GM21528 (cell line): ENCODE measurements at regions not wholly inside any gene's neighbourhood (a gene's known extent, or its start where the extent isn't known, plus 50 kb on each side); places are given as distances from the start of the nearest gene placed in this dataset.

ENCODE experiments used
- ATAC-seq: cut with Tn5 transposase; IDR thresholded peaks from one replicate; pipeline ENCODE4 v1.9.1; 2021; ENCODE audit warnings: mild to moderate bottlenecking, moderate library complexity; ENCODE audit not compliant: unreplicated experiment, low FRiP score

DNA sequence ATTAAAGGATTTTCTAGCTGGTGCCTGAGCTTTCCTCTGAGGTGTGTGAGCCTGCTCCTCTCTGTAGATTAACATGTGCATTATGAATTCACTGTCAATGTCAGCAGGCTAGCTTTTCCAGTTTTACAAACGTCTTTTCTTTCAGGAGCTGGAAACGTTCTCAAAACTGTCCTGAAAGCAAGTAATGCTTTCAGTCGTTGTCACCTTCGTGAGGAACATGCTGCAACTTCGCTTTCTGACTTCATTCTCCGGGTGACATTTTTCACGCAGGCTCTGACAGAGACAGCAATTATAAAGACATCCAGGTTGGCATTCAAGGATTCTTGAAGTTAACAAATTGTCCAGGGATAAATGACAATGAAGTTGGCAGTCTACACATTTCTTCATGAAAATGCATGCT is 671.5 kb downstream of the DHX35 start:
- ATAC-seq: no peak

DNA sequence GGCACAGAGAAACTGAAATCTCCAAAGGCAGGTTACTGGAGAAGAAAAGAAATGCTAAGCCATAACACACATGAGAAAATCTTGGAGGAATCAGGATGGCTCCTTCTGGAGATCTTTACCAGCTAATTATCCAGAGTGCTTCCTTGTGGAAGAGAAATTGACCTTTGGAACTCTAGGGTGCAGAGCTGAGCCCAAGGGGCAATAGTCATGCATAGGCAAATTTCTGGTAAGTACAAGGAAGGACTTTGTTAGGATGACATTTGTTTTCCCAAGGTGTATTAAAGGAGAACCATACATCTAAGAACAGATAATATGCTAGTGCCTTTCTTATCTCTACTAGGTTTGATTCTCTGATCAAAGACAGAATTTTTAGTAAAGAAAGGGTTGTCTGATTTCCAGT is 670.6 kb downstream of the DHX35 start:
- ATAC-seq: no peak

DNA sequence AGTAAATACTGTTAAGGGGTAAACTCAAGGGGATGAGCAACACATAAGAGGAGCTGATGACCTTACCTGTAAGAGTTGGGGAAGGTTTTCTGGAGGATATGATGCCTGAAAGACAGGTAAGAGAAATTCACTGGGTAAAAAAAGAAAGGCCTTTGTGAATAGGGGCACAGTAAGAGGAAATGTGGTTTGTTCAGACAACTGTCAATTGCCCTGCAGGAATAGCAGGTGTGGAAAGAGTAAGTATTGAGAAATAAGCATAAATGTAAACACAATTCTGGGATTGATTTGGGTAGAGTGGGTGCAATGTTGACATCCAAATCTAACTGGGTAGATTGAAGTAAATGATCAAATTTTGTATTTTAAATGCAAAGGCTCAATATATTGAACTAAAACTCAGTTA is 670.0 kb downstream of the DHX35 start:
- ATAC-seq: no peak

DNA sequence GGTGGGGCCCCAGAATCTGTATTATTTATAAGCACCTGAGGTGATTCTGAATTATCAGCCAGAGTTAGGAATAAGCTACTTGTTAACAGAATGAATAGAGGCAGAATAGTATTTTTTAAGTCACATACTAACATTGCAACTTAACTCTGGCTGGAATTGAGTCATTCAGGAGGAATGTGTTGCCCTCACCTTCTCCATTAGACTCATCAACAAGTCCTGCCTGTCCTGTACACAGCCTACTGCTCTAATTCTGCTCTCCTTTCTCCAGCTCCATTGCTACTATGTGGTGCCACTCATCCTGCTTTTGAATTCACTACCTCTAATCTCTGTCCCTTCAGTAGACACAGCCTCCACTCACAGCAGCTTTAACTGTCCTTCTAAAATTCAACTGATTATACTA is 669.4 kb downstream of the DHX35 start:
- no peak for ATAC-seq

DNA sequence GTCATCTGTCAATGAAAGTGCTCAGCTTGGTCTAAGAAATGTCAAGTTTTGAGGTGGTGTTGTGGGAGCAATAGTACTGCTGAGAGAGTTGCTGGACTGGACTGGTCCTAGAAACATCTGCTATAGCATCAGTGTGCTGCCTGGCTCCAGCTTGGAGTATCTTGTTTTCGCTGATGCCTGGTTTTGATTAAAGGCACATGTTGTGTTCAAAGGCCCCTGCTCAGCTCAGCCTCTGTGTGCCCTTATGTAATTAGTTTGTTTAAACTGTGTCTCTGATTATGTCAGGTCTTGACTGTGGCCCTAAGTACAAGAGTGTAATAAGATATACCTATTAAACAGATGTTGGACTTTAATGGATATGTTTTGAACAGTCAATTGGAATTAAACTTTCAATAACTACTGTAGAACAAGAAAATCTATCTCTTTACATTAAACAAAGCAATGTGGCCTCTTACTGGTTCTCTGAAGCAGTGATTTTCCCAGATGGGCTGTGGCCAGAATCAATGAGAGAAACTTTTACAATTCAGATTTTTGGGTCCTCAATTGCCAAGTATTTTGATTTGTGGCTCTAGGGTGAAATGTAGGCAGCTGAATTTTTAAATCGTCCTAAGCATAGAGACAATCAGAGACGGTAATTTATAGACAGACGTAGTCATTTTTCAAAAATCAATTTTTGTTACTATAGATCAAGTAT is 668.2 kb downstream of the DHX35 start:
- ATAC-seq: no peak

DNA sequence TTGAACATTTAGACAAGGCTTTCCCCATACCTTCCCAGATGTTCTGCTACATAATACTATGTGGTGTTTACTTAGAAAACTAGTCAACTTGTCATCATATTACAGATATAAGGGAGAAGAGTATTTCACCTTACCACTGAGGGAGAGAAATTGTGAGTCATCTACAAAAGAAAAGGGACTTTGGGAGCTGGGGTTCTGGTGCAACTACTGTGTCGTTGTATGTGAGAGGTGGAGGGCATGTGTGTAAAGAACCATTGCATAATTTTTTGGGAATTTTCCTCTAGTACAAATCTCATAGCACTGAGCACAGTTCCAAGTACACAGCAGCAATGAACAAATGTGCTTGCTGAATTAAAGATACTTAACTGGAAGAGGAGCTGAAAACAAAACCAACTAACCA is 665.6 kb downstream of the DHX35 start:
- no peak for ATAC-seq

DNA sequence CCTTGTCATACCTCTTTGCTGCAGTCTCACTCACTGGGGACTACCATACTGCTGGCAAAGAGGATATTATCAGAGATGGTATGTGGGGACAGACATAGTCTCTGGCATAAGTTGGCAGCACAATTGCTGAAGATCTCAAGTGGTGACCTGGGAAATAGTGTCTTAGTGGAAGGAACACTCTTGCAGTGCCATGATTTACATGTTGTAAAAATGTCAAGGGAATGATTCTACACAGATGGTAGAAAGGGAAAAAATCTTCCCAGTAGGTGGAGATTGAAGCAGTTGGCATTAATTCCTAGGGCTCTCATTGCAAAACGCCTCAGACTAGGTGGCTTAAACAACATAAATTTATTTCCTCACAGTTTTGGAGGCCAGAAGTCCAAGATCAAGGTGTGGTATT is 662.2 kb downstream of the DHX35 start:
- ATAC-seq: no peak

DNA sequence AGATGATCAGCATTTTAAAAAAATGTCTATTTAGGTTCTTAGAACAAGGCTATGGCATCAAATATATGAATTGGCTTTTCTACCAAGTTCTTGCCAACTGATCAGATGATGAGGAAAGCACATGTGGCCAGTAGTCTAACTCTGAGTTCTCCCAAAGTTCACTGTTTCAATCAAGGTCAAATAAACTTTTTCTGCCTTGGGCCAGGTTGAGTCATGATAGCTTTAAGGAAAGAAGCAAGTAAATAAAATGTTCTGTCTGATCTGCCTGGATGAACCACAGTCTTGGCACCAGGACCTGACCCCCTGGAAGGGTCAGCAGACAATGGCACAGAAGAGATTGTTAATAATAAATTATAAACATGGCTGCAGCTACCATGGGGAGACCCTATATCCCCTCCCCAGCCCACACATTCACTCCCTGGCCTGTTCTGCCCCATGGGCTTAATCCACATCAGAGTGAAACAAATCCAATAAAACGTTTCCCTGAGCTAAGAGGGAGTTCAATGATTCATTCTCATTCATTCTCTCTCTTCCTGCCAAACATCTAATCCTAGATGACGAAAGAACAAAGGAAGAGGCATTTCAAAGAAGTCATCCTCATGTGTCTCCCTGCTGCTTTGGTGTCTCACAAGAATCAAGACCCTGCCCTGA is 661.6 kb downstream of the DHX35 start:
- ATAC-seq: no peak

DNA sequence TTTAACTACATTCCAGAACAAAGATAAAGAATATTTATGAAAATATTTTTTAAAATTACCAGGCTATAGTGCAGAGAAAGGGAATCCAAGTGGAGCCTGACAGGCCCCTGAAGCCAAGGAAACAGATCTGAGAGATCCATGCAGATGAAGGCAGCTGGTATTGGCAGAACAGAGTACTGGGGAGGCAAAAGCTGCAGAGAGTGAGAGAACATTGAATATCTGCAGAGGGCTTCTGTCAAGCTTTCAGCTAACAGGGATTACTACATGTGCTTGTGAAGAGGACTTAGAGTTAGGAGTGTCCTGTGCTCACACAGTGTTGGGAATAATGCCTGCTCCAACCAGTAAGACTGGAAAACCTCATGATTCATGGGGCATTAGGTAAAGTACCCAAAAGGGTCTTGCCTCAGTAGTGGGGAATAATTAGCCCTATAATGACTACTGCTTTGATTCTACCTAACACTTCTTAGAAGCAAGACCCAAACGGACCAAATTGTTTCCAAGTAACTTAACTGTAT is 657.2 kb downstream of the DHX35 start:
- no peak for ATAC-seq

DNA sequence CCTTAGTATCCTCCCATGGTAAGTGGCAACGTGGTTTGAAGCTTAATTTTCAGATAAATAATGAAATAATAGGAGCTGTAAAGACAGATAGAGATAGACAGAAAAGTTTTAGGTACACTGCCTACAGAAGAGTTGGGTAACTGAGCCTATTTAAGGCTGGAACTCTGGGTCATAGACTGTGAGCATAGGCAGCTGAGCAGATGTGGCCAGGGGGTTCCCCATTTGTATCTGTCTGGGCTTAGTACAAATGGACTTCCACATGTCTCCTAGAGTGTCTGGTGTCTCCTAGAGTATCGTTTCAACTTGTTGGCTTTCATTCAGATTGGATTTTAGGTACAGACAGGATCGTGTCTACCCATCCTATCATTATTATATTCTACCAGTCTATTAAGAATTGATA is 649.8 kb downstream of the DHX35 start:
- no peak for ATAC-seq

DNA sequence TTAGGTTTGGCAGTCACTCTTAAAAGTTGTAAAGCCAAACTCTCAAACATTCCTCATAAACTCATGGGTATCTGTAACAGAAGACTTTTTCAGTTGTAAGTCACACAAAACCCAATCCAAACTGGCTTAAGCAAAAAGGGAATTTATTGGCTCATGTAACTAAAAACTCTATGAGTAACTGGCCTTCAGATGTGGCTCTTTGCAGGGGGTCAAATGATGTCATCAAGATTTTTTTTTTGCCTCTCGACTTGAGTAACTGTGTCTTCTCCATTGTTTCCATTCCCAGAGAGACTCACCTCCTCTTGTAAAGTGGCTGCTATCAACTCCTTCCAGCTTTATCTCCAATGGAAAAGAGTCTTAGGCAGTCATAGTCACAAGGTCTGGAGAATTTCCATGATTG is 645.0 kb downstream of the DHX35 start:
- ATAC-seq: no peak

DNA sequence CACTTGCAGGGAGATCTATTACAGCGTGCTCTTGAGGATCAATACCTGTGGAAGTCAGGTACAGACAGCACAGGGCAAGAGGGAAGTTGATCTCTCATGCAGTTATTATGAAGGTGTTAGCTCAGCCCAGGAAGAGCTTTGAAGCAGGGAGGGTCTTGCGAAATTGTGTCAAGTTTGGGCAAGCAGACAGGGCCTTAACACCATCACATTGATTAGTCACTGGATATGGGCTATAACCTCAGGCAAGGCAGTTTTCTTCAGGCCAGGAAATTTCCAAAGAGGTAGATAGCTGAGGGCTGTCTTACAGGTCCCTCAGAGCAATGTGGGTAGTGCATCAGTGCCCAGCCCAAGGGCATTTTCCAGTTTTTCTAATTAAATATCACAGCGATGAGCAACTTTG is 643.8 kb downstream of the DHX35 start:
- no peak for ATAC-seq

DNA sequence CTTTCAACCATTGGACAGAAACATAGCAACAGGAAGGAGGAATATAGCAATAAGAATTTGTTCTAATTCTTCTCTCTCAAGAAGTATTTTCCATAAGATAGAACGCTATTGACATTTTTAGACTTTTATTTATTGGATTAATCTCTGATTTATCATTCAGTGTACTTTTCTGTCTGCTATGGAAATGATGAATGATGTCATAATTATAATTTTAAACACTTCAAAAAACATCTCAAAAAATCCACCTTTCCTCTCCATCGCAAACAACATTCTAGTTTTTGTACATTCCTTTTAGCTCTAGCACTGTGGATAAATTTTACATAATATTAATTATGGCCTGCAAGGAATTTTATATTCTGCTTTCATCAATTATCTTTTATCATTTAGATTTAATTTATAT is 643.2 kb downstream of the DHX35 start:
- no peak for ATAC-seq

DNA sequence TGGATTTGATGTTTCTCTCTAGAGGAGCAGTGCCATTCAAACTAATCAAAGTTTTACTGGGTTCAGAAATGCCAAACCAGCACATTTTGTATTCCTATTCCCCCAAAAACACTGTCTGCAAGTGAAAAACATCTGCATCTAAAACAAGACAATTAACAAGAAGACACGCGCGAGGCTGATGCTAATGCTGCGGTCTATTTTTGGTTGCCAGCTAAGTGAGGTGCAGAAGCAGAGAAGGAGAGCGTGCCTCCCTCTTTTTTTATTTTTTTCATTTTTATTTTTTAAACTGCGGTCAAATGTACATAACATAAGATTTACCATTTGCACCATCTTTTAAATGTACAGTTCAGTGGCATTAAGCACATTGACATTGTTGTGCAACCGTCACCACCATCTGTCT is 641.1 kb downstream of the DHX35 start:
- no peak for ATAC-seq

DNA sequence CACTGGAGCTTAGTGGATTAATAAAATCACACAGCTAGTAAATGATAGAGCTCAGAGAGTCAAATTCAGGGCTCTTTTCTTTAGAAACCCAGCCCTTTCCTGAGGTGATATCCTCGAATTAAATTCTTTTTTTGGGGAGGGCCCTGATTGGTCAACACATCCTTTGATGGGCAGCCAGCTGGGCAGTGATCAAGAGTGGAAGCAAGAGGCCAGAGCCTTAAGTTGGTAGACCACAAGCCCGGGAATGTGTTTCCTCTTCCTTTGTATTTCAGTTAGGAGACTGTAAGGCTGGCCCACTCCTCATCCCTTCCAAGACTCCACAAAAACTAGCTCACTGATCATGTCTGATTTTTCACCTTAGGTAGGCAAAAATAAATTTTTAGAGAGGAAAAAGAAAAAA is 640.5 kb downstream of the DHX35 start:
- ATAC-seq: no peak

DNA sequence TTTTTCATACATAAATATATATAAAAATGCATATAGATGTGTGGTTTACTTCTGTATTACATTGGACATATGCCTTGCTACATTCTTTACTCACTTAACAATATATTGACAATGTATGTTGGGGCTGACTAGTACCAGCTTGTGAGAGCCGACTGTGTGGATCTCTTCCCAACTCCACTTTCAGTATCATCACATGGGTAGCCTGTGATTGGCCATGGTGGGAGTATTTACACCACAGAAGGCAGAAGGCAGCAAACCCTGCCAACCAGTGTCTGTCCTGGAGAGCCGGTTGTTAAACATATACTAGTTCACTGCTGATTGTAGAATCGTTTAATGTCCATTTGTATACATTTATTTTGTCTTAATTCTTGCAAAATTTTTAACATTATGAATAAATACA is 638.7 kb downstream of the DHX35 start:
- ATAC-seq: no peak

DNA sequence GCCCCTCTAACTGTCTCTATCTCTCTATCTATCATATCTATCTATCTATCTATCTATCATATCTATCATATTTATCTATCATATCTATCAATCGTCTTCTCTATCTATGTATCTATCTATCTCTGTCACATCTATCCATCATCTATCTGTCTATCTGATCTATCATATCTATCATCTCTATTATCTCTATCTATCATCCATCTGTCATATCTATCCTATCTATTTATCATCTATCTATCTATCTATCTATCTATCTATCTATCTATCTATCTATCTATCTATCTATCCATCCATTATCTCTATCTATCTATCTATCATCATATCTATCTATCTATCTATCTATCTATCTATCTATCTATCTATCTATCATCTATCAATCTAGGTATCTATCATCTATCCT is 638.0 kb downstream of the DHX35 start:
- no peak for ATAC-seq

DNA sequence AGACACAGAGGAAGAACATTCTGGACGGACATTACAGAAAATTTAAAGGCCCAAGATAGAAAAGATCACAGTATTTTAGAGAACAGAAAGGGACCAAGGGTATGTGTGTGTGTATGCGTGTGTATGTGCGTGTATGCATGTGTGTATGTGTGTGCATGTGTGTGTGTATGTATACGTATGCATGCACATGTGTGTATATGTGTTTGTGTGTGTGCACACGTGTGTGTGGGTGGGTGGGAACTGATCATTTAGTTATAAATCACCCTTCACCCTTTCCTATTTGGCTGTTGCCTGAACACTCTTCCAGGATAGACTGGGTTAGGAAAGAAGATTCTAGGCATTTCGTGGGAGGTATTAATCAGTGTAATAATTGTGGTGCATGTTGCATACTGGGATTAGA is 634.4 kb downstream of the DHX35 start:
- no peak for ATAC-seq

DNA sequence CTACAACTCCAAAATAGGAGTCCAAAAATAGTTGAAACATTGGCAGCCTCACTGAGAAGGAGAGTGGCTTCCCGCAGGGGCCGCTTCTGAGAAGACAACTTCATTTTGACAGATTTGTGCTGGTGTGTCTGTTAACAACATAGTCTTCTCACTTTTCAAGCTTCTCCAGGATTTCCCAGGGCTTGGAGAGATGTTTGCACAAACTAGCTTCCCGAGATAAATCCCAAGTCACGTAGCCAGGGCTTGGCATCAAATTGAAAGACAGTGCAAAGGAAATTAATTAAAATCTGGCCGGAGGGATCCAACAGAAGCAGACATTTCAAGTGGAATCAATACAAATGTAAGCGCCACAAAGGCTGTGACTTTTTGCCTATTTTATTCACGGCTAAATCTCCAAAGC is 630.2 kb downstream of the DHX35 start:
- ATAC-seq: no peak

DNA sequence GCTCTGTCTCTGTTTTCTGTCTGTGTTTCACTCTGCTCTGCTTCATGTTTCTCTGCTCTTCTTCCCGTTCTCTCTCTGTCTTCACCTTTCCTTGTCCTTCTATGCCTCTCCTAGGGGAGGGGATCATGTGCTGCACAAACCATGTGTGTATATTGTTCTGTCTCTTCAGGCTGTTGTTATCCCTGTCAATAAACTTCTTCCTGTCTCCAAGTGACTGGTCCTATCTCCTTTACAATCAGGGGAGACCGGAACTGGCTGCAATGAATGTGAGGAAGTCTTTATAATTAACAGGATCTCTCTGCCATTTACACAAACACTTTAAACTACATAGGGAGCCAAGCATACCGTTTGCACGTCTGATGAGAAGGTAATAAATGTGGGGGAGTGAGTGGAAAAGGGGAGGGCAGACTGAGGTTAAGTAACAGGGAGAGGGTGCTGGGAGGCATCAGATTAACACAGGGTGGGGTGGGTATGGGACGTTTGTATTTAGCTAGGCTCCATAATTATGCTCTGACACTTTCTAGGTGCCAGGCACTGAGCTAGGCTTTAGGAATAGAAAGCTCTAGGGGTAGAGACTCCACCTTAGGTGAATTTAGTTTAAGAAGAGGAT is 626.1 kb downstream of the DHX35 start:
- no peak for ATAC-seq

DNA sequence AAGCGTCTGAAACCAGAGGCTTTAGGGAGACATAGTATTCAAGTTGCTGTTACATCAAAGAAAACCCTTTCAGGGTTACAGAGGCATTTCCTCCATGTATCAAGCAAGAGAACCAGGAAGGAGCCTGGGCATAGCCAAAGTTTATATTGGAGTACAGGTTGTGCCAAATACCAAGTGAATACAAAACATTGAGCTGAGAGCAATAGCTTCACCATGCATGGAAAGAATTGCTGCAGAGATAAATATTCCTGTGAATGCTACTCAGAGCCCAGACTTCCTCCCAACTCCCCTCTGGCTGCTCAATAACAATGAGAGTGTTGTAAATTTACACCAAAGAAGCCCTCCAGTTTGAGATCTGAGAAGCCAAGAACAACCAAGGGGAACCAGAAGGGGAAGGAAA is 618.9 kb downstream of the DHX35 start:
- no peak for ATAC-seq

DNA sequence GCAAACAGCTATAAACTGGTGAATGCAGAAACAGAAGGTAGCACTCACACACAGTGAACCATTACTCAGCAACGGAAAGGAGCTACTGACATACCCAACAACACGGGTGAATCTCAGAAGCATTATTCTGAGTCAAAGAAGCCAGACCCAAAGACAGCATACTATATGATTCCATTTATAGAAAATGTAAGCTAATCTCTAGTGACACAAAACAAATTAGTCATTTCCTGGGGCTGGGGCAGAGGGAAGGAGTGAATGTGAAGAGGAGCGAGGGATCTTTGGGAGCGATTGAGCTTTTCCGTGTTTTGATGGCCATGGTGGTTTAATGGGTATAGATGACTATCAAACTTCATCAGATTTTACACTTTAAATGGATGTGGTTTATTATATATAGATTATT is 614.6 kb downstream of the DHX35 start:
- no peak for ATAC-seq
